GM19351 (cell line): ENCODE measurements at regions not wholly inside any gene's neighbourhood (a gene's known extent, or its start where the extent isn't known, plus 50 kb on each side); places are given as distances from the start of the nearest gene placed in this dataset.
A peak's percentile ranks its signal among the peaks of the same experiment; 100 is the strongest.
"Not testable (repeated sequence)": the region's sequence is repeated elsewhere in the genome, so short reads cannot be mapped to it uniquely, and the experiment has no call there.

Experiments used
- ATAC-seq: cut with Tn5 transposase; IDR thresholded peaks from one replicate; pipeline ENCODE4 v1.9.1; 2021; ENCODE audit warnings: mild to moderate bottlenecking, moderate library complexity; ENCODE audit not compliant: unreplicated experiment

- no peak for ATAC-seq
Observed at GRCh38 chr12:14207905-14208551, 157.5 kb upstream of the ATF7IP start.

DNA sequence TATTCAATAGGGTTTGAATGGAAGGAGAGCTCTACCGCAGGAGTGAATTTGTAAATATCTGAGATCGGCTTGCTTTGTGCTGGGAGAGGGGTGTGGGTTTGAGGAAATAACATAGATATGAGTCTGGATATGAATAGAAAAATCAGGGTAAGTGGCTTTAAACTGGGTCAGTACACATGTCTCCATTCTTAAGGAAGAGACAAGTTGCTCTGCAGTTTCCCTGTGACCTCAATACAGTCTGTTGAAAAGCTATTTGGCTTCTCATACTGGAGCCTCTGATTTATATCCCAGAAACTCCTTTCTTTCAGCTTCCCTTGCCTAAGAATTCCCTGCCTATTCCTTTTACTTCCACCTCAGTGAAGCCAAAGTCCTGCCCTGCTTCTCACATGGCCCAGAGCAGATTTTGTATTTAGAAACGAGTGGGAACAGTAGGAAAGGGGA lies 153.5 kb upstream of the ATF7IP start:
- ATAC-seq = no peak

GRCh38 chr12:14213542-14213941 lies 151.9 kb upstream of the ATF7IP start:
- ATAC-seq = no peak

GRCh38 chr12:14214495-14214894 lies 151.0 kb upstream of the ATF7IP start:
- no peak for ATAC-seq

- ATAC-seq = not testable (repeated sequence)
Observed at GRCh38 chr12:14215949-14216348, 149.5 kb upstream of the ATF7IP start.

DNA sequence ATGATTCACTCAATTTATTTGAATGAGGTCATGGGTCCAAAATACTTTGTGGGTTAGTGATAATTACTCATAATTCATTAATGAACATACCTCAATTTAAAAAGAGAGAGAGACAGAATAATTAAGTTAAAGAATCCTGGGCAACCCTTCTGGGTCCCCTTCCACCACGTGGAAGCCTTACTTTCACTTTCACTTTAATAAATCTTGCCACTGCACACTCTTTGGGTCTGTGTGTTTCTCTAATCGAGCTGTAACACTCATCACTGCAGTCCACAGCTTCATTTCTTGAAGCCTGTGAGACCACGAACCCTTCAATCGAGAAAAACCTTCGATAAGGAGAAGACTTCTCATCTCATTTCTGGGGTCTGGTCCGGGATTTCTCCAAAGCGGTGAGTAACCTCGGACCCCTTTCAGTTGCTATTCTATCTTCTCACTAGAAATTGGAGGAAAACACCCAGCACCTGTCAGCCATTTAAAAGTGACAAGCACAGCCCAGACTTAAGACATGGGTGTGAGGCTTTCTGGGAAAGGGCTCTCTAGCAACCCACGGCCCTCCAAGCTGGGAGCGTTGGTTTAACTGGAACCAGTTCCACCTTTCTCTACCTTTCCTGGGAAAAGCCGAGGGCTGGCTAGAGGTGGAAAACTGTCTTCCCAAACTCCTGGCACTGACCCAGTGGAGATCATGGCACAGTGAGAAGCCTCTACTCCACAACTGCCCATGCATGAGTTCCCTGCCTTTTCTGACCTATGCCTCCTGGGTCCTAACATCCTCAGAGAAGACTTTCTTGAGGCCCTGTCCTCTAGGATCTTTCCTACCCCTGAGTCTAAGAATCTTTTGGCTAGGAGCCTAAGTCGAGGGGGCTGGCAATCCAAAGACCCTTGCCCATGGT lies 148.8 kb upstream of the ATF7IP start:
- ATAC-seq = no peak

- no peak for ATAC-seq
Observed at GRCh38 chr12:14219156-14219555, 146.3 kb upstream of the ATF7IP start.

DNA sequence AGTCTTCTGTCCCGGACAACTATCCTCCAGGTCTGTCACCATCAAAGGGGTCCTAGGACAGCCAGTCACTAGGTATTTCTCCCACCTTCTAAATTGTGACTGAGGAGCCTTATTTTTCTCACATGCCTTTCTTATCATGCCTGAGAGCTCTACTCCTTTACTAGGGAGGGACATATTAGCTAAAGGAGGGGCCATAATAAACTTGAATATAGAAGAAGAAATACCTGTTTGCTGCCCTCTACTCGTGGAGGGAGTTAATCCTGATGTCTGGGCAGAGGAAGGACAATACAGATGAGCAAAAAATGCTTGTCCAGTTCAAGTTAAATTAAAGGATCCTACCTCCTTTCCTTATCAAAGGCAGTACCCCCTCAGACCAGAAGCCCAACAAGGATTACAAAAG lies 145.8 kb upstream of the ATF7IP start:
- not testable (repeated sequence) for ATAC-seq

GRCh38 chr12:14225064-14225463 lies 140.4 kb upstream of the ATF7IP start:
- ATAC-seq = no peak

DNA sequence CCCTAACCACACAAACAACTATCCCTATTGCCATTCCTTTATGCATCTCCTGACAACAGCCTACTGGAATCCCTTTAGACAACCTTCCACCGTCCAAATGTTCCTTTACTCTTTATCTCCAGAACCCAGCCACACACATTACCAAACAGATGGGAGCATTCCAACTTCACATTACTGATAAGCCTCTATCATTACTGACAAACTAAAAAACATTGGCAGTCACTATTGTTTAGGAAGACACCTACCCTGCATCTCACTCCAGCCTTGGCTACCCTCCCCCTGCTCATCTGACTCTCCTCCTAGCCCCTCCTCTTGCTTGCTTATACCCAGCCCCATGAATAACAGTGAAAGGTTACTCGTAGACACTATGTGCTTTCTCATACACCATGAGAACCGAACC lies 130.3 kb upstream of the ATF7IP start:
- ATAC-seq = not testable (repeated sequence)

DNA sequence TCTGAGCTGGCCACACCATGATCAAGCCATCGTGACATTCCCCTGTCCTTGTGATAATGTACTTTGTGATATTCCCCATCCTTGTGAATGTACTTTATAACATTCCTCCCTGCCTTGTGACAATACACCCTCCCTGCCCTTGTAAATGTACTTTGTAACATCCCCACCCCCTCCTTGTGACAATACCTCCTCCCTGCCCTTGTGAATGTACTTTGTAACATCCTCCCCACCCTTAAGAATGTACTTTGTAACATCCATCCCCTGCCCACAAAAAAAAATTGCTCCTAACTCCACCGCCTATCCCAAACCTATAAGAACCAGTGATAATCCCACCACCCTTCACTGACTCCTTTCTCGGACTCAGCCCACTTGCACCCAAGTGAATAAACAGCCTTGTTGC lies 128.8 kb upstream of the ATF7IP start:
- ATAC-seq = not testable (repeated sequence)

GRCh38 chr12:14238221-14238792 lies 127.2 kb upstream of the ATF7IP start:
- ATAC-seq = no peak

DNA sequence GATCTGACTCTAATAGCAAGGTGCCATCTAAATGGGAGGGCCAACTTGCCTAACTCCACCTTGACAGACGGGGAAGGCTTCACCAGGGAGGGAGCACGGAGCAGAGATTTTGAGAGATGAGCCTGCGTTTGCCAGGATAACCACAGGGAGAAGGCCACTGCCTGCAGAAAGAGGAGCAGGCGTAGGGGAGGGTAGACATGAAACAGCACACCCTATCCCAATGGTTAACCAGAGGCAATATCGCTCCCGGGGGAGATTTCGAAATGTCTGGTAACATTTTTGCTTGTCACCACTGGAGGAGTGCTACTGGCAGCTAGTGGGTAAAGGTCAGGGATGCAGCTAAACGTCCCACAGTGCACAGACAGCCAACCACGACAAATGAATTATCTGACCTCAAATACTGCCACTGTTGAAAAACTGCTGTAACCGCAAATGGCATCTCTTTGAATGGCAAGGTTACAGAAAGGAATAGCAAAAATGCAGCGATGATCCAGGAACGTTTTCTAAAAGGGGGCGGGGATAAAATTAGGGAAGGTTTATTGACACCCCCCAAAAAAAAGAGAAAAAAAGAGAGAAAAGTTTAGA lies 126.0 kb upstream of the ATF7IP start:
- ATAC-seq = peak; percentile 75

- ATAC-seq = peak; percentile 42
Observed at GRCh38 chr12:14239935-14240872, 125.3 kb upstream of the ATF7IP start.

DNA sequence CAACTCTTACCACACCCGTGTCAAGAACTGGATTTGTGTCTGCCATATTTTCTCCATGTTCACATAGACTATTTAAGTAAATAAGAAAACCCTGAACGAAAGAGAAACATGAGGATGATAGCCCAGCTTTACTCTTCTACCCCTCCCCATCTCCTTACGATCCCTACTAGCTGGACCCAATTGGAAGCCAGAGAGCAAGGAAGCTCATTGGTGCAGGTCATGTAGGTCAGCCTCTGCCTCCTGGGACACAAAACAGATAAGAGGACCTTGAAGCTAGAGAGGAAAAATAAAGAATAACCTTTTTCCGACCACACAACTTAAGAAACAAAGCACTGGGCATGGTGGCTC lies 124.6 kb upstream of the ATF7IP start:
- ATAC-seq = no peak

DNA sequence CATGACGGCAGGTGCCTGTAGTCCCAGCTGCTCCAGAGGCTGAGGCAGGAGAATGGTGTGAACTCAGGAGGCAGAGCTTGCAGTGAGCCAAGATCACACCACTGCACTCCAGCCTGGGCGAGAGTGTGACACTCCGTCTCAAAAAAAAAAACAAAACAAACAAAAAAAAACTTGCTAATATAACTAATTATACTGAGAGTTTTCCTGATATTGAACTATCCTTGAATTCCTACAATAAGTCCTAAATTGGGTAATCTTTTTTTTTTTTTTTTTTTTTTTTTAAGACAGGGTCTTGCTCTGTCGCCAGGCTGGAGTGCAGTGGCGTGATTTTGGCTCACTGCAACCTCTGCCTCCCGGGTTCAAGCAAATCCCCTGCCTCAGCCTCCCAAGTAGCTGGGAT lies 122.7 kb upstream of the ATF7IP start:
- ATAC-seq = not testable (repeated sequence)

- ATAC-seq = no peak
Observed at GRCh38 chr12:14243941-14244340, 121.5 kb upstream of the ATF7IP start.

- ATAC-seq = no peak
Observed at GRCh38 chr12:14244876-14245669, 120.4 kb upstream of the ATF7IP start.

DNA sequence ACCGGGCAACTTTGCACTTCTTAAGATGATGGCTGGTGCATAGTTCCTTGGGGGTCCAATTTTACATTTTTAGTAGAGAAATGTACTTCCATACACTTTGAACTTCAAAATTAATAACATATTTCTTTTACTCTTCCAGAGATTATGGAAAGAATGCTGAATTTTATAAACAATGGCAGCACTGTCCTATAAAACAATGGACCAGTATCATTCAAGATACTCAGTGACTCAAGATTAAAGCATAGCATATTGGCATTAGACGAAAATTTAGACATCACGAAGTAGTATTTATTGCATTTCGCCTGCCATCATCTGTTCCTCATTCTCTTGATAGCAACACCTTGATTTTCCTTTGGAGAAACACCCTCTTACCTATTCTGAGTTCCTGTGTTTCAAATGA lies 118.3 kb upstream of the ATF7IP start:
- ATAC-seq = no peak

DNA sequence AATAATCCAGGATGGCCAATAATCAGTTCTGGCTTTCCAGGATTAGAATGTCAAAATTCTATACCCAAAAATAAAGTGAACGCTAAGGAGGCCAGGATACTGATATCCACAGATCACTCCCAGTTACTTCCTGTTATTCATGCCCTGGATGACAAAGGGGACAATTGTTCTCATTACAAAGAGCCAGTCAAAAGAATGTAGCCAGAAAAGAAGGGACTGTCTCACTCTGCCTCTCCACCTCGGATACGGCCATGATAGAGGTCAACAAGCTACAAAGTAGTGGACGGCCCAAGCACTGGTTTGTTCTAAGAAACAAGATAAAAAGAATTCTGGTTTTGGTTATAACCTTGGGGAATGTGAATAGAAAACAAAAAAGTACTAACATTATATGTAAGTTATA lies 116.1 kb upstream of the ATF7IP start:
- no peak for ATAC-seq
